Fibroblast of skin of abdomen (primary cell): ENCODE measurements at regions not wholly inside any gene's neighbourhood (a gene's known extent, or its start where the extent isn't known, plus 50 kb on each side); places are given as distances from the start of the nearest gene placed in this dataset.

ENCODE experiments used
- DNase-seq: peaks from one replicate; pipeline ENCODE4 v3.0.0-alpha.2; 2013

- no peak for DNase-seq
Measured at GRCh38 chr3:43995547-43996378, 245.9 kb upstream of the TOPAZ1 start.

- DNase-seq, result peak; percentile 21
Measured at GRCh38 chr3:43996379-43997301, 245.0 kb upstream of the TOPAZ1 start.

GRCh38 chr3:43997316-43997715, 244.4 kb upstream of the TOPAZ1 start:
- no peak for DNase-seq

DNA sequence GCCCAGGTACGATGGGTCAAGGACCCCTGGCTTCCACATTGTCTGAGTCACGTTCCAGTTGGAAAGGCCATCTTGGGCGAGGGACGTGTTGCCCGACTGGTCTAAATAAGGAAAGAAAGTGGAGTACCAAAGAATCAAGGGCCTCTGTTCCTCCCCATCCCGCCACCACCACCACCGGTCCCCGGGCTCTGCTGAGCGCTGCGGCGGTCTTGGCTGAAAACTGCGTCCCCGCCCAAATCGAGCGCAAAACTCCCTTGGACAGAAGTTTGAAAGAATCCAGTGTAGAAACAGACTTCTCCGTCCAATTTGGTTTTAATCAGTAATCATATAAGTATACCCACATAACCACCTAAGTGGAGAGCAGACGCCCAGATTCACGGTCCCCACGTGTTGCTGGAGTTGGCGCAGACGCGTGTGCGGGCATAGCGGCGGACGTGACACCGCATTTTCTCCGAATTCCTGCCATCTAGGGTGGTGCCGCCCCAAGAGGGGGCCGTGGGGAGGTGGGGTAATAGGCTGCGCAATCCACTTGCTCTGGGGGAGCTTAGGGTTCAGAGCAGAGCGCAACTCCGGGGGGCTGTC, 243.8 kb upstream of the TOPAZ1 start:
- DNase-seq, result no peak

DNA sequence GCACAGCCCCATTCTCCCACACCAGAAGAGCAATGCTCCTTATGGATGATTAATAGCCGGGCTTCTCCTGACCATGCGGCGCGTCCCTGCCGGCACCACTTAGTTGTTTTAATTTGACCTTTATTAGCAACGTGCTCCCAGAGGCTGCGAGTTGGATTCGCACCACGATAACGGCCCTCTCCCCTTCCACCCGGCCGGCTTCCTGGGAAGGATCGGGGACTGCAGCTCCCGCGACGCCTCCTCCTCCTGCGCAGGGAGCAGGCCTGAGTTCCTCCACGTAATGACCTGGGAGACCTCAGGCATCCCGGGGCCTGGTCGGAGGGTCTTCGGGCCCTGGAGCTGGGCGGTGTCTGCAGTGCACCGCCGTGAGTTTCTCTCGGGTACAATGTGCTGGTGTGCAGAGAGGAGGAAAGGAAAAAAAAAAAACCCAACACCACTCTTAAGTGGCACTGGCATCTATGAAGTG, 243.3 kb upstream of the TOPAZ1 start:
- no peak for DNase-seq

DNA sequence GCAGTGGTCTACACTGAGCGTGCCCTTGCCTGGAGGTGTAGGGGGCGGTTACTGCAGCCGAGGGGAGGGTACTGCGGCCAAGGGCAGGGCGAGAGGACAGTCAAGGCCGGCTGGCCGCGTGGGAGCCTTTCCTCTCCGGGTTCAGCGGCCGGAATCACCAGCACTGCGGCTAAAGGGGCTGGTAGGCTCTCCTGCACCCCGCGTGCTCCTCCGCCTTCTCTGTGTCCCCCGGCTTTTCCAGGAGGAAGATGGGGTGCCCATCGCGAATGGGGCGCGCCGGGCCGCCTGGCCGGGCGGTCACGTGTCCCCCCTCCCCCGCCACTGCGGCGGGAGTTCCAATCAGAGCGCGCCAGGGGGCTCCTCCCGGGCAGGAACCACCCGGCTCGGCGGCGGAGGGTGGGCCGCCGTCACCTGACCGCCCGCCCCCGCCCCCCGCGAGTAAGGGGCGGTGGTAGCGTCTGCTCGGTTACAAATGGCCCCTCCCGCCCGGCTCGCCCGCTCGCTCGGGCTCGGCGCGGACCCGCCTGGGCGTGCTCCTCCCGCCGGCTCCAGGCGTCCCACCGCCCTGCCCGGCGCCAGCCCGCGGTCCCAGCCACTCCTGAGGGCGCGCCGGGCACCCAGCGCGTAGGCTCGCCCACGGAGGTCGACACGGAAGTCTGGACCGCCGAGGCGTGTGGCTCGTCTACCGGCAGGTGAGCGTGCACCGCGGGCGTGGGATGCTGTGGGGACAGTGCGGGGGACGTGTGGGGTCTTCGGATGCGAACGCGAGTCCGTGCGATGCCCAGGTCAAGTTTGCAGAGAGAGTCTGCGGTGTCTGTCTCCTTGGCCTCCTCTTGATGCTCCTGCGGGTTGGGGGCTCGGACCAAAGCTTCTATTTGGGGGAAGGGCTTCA, 242.6 kb upstream of the TOPAZ1 start:
- peak; percentile 66 for DNase-seq

DNA sequence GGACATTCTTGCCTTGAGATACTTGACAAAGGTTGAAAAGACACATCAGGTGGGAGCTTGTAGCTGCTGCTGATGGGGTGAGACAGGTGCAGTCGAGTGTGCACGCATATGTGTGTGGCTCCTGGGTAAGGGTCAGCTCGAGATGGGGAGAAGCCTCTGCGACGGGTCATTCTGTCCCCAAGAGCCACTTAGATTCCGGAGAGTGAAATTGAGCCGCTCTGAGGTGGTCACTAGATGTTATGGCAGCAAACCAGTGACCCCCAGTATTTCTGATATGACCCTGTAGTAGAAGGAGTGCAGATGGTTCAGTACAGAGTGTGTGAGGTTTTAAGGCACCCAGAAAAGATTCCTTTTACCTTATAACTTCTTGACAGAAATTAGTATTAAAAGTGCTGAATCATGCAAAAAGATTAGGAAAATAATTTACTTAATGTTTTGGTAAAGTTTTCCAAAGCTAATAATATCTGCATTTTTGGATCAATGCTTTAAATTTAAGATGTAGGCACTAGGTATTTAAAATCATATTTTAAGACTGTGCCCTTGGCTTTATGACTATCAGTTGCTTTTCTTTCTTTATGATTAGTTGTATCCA, 241.9 kb upstream of the TOPAZ1 start:
- no peak for DNase-seq

GRCh38 chr3:44000586-44000985, 241.1 kb upstream of the TOPAZ1 start:
- peak; percentile 20 for DNase-seq

GRCh38 chr3:44001072-44001471, 240.6 kb upstream of the TOPAZ1 start:
- DNase-seq, result no peak

GRCh38 chr3:44003801-44004200, 237.9 kb upstream of the TOPAZ1 start:
- DNase-seq, result no peak

DNA sequence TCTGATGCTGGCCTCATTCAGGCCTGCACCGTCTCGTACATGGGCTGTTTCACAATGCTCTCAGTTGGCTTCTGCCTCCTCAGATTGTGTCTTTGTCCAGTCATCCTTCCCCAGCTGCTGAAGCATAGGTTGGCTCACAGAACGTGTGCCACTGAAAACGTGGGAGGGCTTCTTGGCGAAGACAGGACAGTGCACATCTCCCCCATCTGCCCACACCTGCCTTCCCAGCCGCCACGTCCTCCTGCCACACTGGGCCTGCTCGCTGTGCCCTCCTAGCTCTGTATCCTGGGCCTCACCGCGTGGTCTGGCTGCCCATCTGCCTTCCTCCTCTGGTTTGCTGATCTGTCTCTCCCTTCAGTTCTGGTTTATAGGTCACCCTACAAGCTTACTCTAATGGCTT, 230.0 kb upstream of the TOPAZ1 start:
- DNase-seq, result no peak

DNA sequence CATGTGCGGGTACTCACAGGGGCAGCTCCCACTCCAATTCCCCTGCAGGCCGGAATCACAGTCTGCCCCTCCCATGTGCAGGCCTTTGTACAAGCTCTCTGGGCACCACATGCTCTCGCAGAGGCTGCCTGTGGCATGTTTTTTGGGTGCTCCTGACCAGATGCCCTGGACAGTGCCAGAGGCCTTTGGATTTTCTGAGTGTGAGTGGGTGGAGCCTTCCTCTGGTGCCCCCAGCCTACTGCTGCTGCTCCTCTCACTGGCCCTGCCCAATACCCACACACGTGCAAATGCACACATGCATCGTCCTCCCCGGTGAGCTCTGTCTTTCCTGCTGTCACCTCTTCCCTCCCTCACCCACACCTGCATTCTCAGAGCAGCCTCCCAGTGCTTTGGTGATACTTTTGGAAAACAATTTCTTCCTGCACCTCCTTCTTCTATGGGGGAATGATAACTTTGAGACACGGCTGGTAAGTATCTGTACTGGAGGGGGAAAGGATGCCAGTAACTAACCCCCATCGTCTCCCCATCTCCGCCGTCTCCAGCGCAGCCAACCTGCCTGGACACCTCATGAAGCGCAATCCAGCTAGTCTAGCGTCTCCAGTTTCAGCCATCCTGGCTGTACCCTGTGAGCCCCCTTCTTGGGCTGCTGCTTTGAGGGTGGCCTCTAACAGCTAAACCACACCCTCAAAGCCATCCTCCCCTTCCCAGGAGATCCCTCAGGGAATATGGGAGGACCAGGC, 229.4 kb upstream of the TOPAZ1 start:
- DNase-seq, result no peak

GRCh38 chr3:44013967-44014366, 227.7 kb upstream of the TOPAZ1 start:
- DNase-seq, result no peak

GRCh38 chr3:44015170-44015569, 226.5 kb upstream of the TOPAZ1 start:
- DNase-seq, result no peak

GRCh38 chr3:44016818-44017217, 224.9 kb upstream of the TOPAZ1 start:
- no peak for DNase-seq

DNA sequence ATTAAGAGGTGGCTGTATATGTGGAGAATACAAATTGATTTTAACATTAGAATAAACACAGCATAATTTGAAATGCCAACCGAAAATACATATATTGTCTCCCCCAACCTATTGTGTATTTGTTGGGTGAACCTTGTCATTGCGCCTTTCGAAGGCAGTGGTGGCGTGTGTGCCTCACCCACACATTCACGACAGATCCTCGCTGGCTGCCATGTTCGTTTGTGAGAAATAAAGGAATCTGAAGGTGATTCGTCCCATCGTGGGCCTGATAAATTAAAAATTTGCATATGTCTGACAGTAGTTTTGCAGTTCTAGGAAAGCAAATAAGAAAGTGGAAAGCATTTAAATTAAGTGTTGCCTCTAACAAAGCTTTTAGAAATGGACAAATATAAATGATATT, 222.8 kb upstream of the TOPAZ1 start:
- no peak for DNase-seq

DNA sequence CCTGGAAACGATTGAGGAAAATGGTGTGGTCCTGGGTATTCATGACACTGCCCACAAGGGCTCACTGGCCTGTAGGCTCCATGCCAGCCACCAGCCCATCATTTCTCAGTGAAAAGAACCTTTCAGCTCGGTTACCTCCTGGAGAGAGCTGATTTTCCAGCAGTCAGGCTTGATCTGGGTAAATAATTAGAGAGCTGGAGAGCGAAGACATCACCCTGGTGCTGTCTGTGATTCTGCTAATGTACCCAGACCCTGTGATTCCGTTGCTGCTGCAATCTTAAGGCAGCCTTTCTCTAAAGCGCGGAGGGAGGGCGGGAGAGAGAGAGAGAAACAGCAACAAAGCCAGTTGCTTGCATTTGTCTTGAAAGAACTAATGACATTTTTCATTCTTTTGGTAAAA, 221.9 kb upstream of the TOPAZ1 start:
- no peak for DNase-seq

- no peak for DNase-seq
Measured at GRCh38 chr3:44020143-44020542, 221.5 kb upstream of the TOPAZ1 start.

- DNase-seq, result no peak
Measured at GRCh38 chr3:44021651-44022594, 219.8 kb upstream of the TOPAZ1 start.
